ENCODE measurements at regions not wholly inside any gene's neighbourhood (a gene's known extent, or its start where the extent isn't known, plus 50 kb on each side); places are given as distances from the start of the nearest gene placed in this dataset.
"Not testable (repeated sequence)": the region's sequence is repeated elsewhere in the genome, so short reads cannot be mapped to it uniquely, and the experiment has no call there.

GRCh38 chr2:187637392-187637740 is 83.1 kb upstream of the TFPI start:
- TF ChIP-seq CTCF, POLR2A (IDR thresholded peaks at IDR 0.05): not testable (repeated sequence)

Measured in testis (tissue), 2 donors.